BLaER1 treated with 17β-estradiol and CSF1 and Interleukin-3, amounts not matched to agents 10 nM and 100 nM (cell line): ENCODE measurements at regions not wholly inside any gene's neighbourhood (a gene's known extent, or its start where the extent isn't known, plus 50 kb on each side); places are given as distances from the start of the nearest gene placed in this dataset.

Experiments
- H3K27ac ChIP-seq, 11 experiments: shearing (Covaris generic); formaldehyde crosslinking; 2 replicates each; pipeline ENCODE4 v1.8.1; 2022
- H3K27me3 ChIP-seq, 11 experiments: shearing (Covaris generic); formaldehyde crosslinking; 2 replicates each; pipeline ENCODE4 v1.8.1; 2022
- H3K36me3 ChIP-seq, 11 experiments: shearing (Covaris generic); formaldehyde crosslinking; 2 replicates each; pipeline ENCODE4 v1.8.1; 2022
- H3K4me1 ChIP-seq, 10 experiments: shearing (Covaris generic); formaldehyde crosslinking; 2 replicates each; pipeline ENCODE4 v1.8.1; 2022
- H3K4me2 ChIP-seq, 11 experiments: shearing (Covaris generic); formaldehyde crosslinking; 2 replicates each; pipeline ENCODE4 v1.8.1; 2022
- H3K4me3 ChIP-seq, 10 experiments: shearing (Covaris generic); formaldehyde crosslinking; 2 replicates each; pipeline ENCODE4 v1.8.1; 2022
- H3K9ac ChIP-seq, 11 experiments: shearing (Covaris generic); formaldehyde crosslinking; 2 replicates each; pipeline ENCODE4 v1.8.1; 2022
- H3K9me3 ChIP-seq, 11 experiments: shearing (Covaris generic); formaldehyde crosslinking; replicated peaks in 1 of 11; 2 replicates each; pipeline ENCODE4 v1.8.1; 2022
- H4K20me1 ChIP-seq, 11 experiments: shearing (Covaris generic); formaldehyde crosslinking; 2 replicates each; pipeline ENCODE4 v1.8.1; 2022
- Cebpa-rat ChIP-seq, 11 experiments: shearing (Covaris generic); IDR thresholded peaks; 2 replicates each; pipeline ENCODE4 v1.8.1; 2022

- Histone ChIP-seq H3K27ac (no peak overlapping the region), H4K20me1 (peaks cover 0 to 3% (median 0%) of the 10 kb centered on the region in 11 experiments; a peak in 1 of 22 replicates), H3K4me1 (peaks cover 4 to 24% (median 12%) of the 10 kb centered on the region in 10 experiments; a peak in 17 of 20 replicates), H3K4me3 (no peak overlapping the region), H3K4me2 (no peak overlapping the region), H3K9me3 (no peaks in the 10 kb centered on the region), H3K9ac (no peak overlapping the region), H3K27me3 (peaks cover 10 to 16% (median 13%) of the 10 kb centered on the region in 11 experiments), H3K36me3 (no peaks in the 10 kb centered on the region)
- TF ChIP-seq Cebpa-rat (IDR thresholded peaks at IDR 0.05): no peak
These were observed 151.6 kb downstream of the TM9SF2 start for GRCh38 chr13:99652901-99653300.

GRCh38 chr13:99652141-99652540, 150.9 kb downstream of the TM9SF2 start:
- no peak for TF ChIP-seq Cebpa-rat (IDR thresholded peaks at IDR 0.05)
- no peaks in the 10 kb centered on the region for H3K9me3 ChIP-seq
- peaks cover 0 to 3% (median 0%) of the 10 kb centered on the region in 11 experiments; a peak in 1 of 22 replicates for H4K20me1 ChIP-seq
- H3K4me1 ChIP-seq: peaks cover 0 to 20% (median 9%) of the 10 kb centered on the region in 10 experiments; a peak in 12 of 20 replicates
- H3K27me3 ChIP-seq: peaks cover 4 to 9% (median 6%) of the 10 kb centered on the region in 11 experiments; a peak in 20 of 22 replicates
- no peaks in the 10 kb centered on the region for H3K36me3 ChIP-seq
- H3K4me3 ChIP-seq: no peak overlapping the region
- no peak overlapping the region for H3K9ac ChIP-seq
- no peak overlapping the region for H3K4me2 ChIP-seq
- H3K27ac ChIP-seq: no peak overlapping the region

GRCh38 chr13:99651016-99651415, 149.7 kb downstream of the TM9SF2 start:
- no peak for TF ChIP-seq Cebpa-rat (IDR thresholded peaks at IDR 0.05)
- Histone ChIP-seq H4K20me1 (no peaks in the 10 kb centered on the region; a peak in 1 of 22 replicates), H3K9ac (no peak overlapping the region), H3K4me1 (peaks cover 0 to 13% (median 9%) of the 10 kb centered on the region in 10 experiments; a peak in 11 of 20 replicates), H3K27ac (no peak overlapping the region), H3K4me2 (no peak overlapping the region), H3K9me3 (no peaks in the 10 kb centered on the region), H3K4me3 (no peak overlapping the region), H3K27me3 (no peaks in the 10 kb centered on the region), H3K36me3 (no peaks in the 10 kb centered on the region)

- Histone ChIP-seq H3K9me3 (no peaks in the 10 kb centered on the region), H3K4me1 (peaks cover 0 to 11% (median 9%) of the 10 kb centered on the region in 10 experiments; a peak in 11 of 20 replicates), H4K20me1 (no peaks in the 10 kb centered on the region; a peak in 1 of 22 replicates), H3K4me3 (no peak overlapping the region), H3K27me3 (no peaks in the 10 kb centered on the region), H3K9ac (no peak overlapping the region), H3K4me2 (no peak overlapping the region), H3K36me3 (no peaks in the 10 kb centered on the region), H3K27ac (no peak overlapping the region)
- no peak for TF ChIP-seq Cebpa-rat (IDR thresholded peaks at IDR 0.05)
These were observed 149.1 kb downstream of the TM9SF2 start for GRCh38 chr13:99650410-99650809.

GRCh38 chr13:99648927-99649326, 147.7 kb downstream of the TM9SF2 start:
- no peak overlapping the region for H3K4me3 ChIP-seq

GRCh38 chr13:99648066-99648665, 146.9 kb downstream of the TM9SF2 start:
- Histone ChIP-seq H3K36me3 (no peaks in the 10 kb centered on the region), H3K9ac (no peak overlapping the region), H3K27ac (no peak overlapping the region), H3K4me3 (no peak overlapping the region), H3K27me3 (no peaks in the 10 kb centered on the region), H3K9me3 (no peaks in the 10 kb centered on the region), H3K4me1 (peaks cover 0 to 11% (median 9%) of the 10 kb centered on the region in 10 experiments; a peak in 11 of 20 replicates), H3K4me2 (no peak overlapping the region), H4K20me1 (no peaks in the 10 kb centered on the region)
- TF ChIP-seq Cebpa-rat (IDR thresholded peaks at IDR 0.05): no peak

More at GRCh38 chr13:99648927-99649326, 147.7 kb downstream of the TM9SF2 start:
- peaks cover 0 to 11% (median 9%) of the 10 kb centered on the region in 10 experiments; a peak in 11 of 20 replicates for H3K4me1 ChIP-seq
- H3K27me3 ChIP-seq: no peaks in the 10 kb centered on the region
- H4K20me1 ChIP-seq: no peaks in the 10 kb centered on the region
- TF ChIP-seq Cebpa-rat (IDR thresholded peaks at IDR 0.05): no peak
- peak overlapping the region in 8 of 11 experiments; percentile 1 to 62 (median 39); a peak in 11 of 22 replicates for H3K4me2 ChIP-seq
- no peak overlapping the region; a peak in 1 of 22 replicates for H3K9ac ChIP-seq
- H3K36me3 ChIP-seq: no peaks in the 10 kb centered on the region
- H3K27ac ChIP-seq: no peak overlapping the region
- no peaks in the 10 kb centered on the region for H3K9me3 ChIP-seq

GRCh38 chr13:99647596-99647985, 146.3 kb downstream of the TM9SF2 start:
- Histone ChIP-seq H3K27ac (no peak overlapping the region), H3K27me3 (no peaks in the 10 kb centered on the region), H4K20me1 (no peaks in the 10 kb centered on the region), H3K4me2 (no peak overlapping the region), H3K36me3 (no peaks in the 10 kb centered on the region), H3K9me3 (no peaks in the 10 kb centered on the region), H3K4me1 (peaks cover 0 to 11% (median 9%) of the 10 kb centered on the region in 10 experiments; a peak in 11 of 20 replicates), H3K9ac (no peak overlapping the region), H3K4me3 (no peak overlapping the region)
- no peak for TF ChIP-seq Cebpa-rat (IDR thresholded peaks at IDR 0.05)

GRCh38 chr13:99646866-99647595, 145.8 kb downstream of the TM9SF2 start:
- H3K27me3 ChIP-seq: no peaks in the 10 kb centered on the region
- no peak overlapping the region for H3K4me2 ChIP-seq
- no peak overlapping the region for H3K27ac ChIP-seq
- no peak overlapping the region for H3K9ac ChIP-seq
- no peaks in the 10 kb centered on the region for H3K36me3 ChIP-seq
- H4K20me1 ChIP-seq: no peaks in the 10 kb centered on the region
- no peak for TF ChIP-seq Cebpa-rat (IDR thresholded peaks at IDR 0.05)
- peaks cover 0 to 11% (median 9%) of the 10 kb centered on the region in 10 experiments; a peak in 11 of 20 replicates for H3K4me1 ChIP-seq
- no peaks in the 10 kb centered on the region for H3K9me3 ChIP-seq
- H3K4me3 ChIP-seq: no peak overlapping the region

GRCh38 chr13:99642841-99643240, 141.6 kb downstream of the TM9SF2 start:
- H3K27me3 ChIP-seq: no peaks in the 10 kb centered on the region
- H4K20me1 ChIP-seq: no peaks in the 10 kb centered on the region
- H3K4me1 ChIP-seq: peaks cover 0 to 3% (median 0%) of the 10 kb centered on the region in 10 experiments; a peak in 1 of 20 replicates
- H3K4me2 ChIP-seq: no peak overlapping the region
- no peak for TF ChIP-seq Cebpa-rat (IDR thresholded peaks at IDR 0.05)
- no peaks in the 10 kb centered on the region for H3K36me3 ChIP-seq
- H3K9ac ChIP-seq: no peak overlapping the region
- no peaks in the 10 kb centered on the region for H3K9me3 ChIP-seq
- H3K4me3 ChIP-seq: no peak overlapping the region
- H3K27ac ChIP-seq: no peak overlapping the region
